ENCODE measurements at regions not wholly inside any gene's neighbourhood (a gene's known extent, or its start where the extent isn't known, plus 50 kb on each side); places are given as distances from the start of the nearest gene placed in this dataset.
"Not testable (repeated sequence)": the region's sequence is repeated elsewhere in the genome, so short reads cannot be mapped to it uniquely, and the experiment has no call there.

DNA sequence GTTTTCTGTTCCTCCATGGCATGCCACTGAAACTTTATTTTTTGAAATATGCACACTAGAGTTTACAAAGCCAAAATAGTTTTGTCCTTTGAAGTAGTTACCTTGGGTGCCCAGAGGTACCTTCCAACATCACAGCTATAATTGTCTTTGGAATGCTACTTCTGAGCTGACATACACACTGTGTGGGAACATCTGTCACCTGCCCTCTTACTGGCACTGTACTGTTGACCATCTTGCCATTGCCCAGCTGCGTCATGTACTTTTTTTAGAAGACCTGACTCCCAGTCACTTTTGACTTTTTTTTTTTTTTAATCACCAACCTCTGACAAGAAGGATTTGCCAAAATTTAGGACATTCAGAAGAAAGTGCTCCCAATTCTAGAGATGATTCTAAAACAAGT, 200.5 kb upstream of the CXorf66 start:
- DNase-seq (ENCODE audit: low spot score): no peak

DNA sequence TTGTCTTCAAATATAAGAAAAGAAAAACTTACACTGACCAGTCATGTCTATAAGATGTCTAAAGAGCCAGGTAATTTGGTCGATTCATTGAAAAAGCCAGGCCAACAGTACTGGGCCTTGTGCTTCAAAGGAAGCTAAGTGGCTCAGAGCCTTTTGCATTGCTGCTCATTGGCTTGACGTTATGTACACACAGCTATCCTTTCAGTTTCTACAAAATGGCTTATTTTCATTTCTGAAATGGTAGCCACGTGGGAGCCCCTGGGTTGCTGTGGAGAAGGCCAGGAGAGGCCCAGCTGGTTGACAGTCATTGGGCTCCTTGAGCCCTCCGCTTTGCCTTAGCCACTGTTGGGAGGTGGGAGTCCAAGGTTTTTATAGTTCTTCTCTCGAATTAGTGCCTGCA, 199.1 kb upstream of the CXorf66 start:
- DNase-seq (ENCODE audit: low spot score): no peak

DNA sequence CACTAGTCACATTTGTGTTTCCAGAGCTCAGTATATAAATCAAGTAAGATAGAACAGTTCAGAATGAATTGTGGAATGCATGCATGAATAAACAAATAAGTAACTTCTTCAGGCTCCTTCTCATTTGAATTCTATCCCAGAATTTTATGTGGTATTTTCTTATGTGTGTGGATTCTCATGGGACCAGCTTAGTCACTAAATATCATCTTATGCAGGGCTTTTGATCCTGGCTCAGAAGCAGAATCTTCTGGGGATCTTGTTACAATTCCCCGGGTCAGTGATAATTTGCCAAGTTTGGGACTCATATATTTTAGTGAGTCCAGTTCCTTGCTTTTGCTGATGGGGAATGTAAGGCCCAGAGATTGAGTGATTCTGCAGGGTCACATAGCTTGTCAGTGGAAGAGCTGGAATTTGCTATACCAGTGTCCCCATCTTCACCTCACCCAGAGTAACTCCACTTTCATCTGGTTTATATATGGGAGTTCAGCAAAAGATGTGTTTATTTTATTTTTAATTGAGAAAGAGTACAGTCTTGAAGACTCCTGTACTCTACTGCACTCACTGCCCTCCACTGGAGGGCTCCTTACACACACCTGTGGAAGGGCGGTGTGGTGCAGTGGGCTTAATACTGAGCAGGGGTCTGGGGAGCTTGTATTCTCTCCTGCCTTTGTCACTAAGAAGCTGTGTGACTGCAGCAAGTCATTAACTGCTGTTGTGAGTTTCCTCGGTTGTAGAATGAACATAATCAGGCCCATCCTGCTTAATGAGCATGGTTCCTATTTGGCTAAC, 198.2 kb upstream of the CXorf66 start:
- no peak for DNase-seq (ENCODE audit: low spot score)

DNA sequence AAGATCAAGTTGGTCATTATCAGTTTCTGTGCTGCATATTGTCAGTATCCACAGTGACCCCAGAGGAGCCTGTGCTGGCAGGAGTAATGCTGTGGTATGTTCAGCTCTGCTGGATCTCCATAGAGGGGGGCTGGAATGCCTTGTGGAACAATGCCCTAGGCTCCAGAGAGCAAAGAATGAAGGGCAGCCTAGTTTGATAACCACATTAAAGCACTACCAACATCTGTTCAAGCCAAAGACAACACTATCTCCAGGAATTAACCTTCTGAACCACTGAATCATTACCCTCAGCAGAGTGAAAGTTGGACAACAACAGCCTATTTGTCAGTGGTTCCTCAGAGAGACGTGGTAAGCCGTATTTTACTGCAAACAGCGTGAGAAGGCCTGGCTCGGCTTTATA, 192.3 kb upstream of the CXorf66 start:
- DNase-seq (ENCODE audit: low spot score): no peak

DNA sequence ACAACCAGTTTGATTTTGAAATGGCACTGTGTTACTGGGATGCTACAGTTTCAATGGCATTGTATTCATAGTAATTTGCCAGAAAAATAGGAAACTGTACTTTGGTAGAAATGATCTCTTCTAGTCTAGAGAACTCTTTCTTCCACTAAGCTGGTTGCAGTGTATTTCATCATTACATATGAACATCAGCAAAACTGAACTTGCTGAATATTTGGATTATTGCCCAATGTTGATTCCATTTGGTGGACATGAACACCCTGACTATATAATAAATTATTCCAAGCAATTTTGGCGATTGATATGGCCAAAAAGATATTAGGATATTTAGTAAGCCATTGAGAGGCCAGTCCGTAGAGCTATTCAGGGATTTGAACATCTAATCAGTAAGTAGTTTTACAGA, 191.8 kb upstream of the CXorf66 start:
- no peak for DNase-seq (ENCODE audit: low spot score)

DNA sequence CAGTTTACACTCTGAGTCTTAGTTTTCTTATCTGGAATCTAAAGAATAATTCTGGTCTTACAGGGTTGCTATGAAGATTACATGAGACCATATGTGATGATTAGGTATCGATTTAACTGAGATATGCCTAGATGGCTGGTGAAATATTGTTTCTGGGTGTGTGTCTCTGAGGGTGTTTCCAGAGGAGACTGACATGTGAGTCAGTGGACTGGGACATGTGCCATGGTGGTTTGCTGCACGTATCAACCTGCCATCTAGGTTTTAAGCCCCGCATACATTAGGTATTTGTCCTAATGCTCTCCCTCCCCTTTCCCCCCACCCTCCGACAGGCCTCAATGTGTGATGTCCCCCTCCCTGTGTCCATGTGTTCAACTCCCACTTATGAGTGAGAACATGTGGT, 186.0 kb upstream of the CXorf66 start:
- no peak for DNase-seq (ENCODE audit: low spot score)

DNA sequence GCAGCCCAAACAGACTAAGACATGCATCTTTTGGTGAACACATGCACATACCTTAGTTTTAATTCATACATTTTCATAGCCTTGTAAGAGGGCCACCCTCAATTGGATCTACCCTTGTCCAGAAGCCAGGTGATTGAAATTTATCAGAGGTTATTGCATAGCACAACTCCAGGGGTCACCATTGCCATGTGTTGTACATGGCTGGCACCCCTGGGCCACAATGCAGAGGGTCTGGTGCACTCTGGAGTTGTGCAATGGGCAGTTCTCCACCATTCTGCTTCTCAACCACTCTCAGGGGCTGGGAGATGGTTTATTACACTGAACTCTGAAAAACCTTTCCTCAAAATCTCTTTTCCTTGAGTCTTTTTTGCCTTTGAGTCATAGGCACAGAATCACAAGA, 184.4 kb upstream of the CXorf66 start:
- no peak for DNase-seq (ENCODE audit: low spot score)

DNA sequence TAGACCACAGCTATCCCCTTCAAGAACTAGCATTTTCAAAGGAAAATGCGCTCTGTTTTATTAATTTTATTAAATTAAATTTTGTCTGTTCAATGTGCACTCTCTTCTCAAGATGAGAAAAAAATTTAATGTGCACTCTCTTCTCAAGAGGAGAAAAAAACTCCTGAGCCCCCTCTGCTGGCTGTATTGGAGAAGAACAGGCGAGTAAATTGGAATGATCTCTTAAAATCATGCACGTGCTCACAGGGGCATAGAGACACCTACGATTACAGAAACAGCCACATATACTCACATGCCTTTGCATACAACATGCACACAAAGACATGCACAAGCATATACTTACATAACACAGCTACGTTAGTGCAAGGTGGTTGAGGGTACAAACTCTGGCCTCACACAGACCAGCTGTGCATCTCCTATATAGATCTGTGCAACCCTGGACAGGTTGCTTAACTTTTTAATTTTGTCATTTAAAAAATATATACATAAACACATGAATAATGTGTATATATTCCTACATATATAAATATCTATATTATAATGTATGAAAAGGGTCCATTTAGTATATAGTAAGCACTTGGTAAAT, 176.2 kb upstream of the CXorf66 start:
- DNase-seq (ENCODE audit: low spot score): peak; percentile 73

DNA sequence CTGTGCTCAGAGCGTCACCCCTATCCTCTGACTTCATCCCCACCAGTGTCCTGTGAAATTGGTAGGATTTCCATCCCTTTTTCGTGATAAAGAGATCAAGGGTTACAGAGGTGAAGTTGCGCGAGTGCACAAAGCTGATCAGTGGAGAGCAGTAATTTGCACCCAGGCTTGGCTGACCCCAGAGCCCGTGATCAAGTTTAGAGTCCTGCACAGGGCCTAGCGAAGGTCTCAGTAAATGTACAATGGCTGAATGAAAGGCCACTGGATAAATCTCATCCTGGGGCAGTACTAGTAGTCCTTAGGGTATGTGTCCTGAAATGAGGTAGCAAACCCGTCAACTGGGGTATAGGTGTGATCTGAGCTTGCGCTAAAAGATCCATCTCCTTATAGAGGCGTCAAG, 173.2 kb upstream of the CXorf66 start:
- not testable (repeated sequence) for DNase-seq (ENCODE audit: low spot score)

DNA sequence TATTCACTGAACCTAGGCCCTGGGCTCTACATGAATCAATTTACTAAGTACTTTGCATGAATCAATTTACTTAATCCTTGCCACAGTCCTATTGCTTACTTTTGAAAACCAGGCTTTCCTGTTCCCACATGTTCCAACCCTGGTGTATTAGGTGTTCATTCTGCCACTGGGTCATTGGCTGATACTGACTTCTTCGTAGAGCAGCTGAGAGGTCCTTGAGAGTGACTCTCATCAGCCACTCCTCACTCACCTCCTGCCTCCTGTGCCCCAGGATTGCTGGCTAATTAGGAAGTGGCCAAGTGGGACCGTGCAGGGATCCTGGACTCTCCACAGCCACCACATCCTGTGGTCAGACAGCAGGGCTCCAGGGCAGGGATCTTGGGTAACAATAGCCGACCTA, 172.7 kb upstream of the CXorf66 start:
- DNase-seq (ENCODE audit: low spot score): not testable (repeated sequence)

DNA sequence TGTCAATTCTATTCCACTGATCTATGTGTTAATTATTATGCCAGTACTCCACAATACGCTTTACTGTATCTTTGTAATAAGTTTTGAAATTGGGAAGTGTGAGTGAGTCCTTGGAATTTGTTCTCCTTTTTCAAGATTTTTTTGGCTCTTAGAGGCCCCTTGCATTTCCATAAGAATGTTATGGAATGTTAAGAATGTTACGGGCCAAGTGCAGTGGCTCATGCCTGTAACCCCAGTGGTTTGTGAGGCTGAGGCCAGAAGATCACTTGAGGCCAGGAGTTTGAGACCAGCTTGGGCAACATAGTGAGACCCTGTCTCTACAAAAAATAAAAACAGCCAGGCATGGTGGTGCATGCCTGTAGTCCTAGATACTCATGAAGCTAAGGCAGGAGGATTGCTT, 167.6 kb upstream of the CXorf66 start:
- DNase-seq (ENCODE audit: low spot score): no peak

DNA sequence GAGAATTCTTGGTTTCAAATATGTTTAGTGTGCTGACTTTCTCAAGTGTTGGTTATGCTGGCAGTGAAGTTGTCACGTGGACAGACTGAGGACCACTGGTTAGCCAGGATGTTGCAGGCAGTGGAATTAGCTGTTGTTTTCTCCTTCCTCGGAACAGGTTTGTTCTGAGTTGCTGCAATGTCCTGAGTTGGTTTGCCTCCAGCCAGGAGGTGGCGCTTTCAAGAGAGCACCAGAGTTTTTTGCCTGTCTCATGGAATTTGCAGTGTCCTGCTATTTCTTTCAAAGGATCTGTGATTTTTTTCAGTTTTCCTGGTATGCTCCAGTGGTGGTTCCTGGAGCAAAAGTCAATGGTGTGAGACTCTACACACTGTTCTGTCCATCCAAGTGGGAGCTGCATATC, 158.1 kb upstream of the CXorf66 start:
- peak; percentile 9 for DNase-seq (ENCODE audit: low spot score)

DNA sequence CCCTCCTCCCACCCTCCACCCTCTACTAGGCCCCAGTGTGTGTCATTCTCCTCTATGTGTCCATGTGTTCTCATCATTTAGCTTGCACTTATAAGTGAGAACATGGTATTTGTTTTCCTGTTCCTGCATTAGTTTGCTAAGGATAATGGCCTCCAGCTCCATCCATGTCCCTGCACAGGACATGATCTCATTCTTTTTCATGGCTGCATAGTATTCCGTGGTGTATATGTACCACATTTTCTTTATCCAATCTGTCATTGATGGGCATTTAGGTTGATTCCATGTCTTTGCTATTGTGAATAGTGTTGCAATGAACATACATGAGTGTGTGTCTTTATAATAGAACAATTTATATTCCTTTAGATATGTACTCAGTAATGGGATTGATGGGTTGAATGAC, 148.7 kb upstream of the CXorf66 start:
- not testable (repeated sequence) for DNase-seq (ENCODE audit: low spot score)

DNA sequence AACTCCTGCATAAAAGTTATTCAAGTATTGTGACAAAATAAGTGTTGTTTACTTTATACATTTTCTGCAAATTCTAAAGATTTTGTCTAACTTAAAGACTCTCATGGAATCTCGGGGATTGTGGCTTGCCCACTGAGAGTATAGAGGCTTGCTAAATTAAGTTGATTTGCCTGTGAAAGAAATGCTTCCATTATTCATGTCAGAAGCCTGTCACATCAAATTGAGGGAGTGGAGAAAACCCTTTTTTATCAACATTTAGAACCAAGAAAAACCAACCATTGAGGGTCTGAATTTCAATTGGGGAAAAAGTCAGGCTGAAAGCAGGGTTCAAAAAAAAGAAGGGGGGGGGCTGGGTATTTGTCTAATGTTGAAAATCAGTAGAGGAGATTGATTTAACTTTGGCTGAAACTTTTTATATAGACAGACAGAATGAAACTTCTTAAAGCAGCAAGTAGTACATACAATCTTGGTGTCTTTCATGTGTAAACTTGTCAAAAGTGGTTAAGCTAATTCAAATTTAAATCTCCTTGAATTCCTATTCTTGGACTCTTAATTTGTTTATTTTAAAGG, 144.8 kb upstream of the CXorf66 start:
- DNase-seq (ENCODE audit: low spot score): no peak

DNA sequence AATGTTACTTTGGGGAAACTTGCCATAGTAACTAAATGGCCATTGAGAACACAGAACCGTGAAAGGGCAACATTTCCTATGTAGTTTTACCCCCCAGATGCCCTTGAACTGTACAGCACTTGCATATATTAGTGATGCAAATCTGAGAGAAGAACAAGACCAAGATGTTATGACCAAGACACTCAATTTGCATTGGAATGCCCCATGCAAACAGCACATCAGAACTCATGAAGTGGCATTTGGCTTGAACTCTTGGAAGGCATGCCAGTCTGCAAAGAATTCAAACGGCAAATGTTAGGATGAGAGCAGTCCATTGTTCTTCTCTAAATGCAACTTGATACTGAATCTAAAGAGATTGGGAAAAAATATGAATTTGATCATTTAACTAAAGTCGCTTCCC, 139.4 kb upstream of the CXorf66 start:
- DNase-seq (ENCODE audit: low spot score): no peak

DNA sequence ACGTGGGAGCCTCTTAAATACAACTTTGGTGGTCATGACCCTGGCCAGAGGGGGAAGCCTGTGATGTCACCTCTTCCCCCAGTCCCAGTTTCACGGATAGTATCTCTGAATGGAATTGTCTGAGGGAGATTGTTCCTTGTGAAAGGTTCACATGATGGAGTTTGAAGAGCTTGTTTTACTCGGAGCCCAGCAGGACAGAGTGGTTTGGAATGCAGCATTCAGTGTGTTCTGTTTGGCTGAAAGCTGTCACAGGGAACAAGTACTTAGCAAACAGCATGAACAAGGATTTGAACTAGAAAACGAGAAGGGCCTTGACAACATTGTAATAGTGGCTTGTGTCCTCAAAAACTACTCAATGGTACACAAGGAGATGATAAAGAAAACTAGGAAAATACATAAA, 133.9 kb upstream of the CXorf66 start:
- no peak for DNase-seq (ENCODE audit: low spot score)

DNA sequence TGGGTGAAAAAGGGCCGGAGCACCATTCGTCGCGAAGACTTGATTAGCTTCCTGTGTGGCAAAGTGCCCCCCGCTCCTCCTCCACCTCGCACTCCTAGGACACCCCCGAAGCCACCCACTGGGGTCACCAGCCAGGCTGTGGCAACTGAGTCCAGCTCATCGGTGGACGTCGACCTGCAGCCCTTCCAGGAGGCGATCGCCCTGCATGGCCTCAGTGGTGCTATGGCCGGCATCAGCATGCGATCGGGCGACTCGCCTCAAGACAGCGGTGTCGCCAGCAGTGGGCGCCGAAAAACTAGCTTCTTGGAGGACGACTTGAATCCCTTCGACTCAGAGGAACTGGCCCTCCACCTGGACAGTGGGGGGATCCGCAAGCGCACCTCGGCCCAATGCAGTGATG, 126.8 kb upstream of the CXorf66 start:
- no peak for DNase-seq (ENCODE audit: low spot score)

DNA sequence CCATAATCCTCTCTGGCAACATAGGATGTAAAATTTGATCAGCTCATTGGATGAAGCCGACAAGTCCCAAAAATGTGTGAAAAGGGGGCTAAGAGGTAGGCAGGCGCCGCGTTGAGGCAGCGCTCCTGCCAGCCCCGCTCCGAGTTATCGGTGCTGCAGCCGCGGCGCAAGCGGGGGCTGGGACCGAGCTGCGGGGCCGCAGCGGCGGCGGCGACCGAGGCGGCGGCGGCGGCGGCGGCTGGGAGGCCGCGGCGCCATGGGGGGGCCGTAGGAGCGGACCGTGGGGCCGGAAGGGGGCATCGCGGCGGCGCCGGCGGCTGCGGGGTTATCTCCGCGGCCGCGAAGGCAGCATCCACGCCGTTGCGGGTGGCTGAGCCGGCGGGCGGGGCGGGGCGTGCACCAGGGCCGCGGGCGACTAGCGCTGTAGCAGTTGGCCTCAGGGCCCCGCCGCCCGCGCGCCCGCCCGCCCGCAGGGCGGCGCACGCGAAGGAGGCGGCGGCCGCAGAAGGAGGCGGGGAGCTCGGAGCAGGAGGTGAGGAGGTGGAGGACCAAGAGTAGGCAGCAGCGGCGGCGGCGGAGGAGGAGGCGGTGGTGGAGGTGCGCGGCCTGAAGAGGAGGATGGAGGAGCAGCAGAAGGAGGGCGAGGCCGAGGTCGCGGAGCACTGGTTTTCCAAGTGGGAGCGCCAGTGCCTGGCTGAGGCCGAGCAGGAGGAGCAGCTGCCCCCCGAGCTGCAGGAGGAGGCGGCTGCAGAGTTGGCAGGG, 126.0 kb upstream of the CXorf66 start:
- DNase-seq (ENCODE audit: low spot score): no peak

DNA sequence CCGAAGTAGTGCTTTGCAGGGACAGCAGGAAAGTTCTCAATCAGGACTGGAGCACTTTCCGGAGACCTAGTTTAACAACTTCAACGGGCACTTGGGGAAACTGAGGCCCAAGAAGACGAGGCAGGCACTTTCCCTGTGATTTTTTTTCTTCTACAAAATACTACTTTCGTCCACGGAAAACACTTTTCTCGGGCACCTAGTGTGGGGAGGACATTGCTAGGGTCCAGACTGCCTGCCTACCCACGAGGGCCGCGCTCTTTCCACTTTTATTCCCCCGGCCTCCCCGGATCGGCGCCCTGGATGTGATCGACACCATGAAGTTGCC, 125.4 kb upstream of the CXorf66 start:
- no peak for DNase-seq (ENCODE audit: low spot score)

DNA sequence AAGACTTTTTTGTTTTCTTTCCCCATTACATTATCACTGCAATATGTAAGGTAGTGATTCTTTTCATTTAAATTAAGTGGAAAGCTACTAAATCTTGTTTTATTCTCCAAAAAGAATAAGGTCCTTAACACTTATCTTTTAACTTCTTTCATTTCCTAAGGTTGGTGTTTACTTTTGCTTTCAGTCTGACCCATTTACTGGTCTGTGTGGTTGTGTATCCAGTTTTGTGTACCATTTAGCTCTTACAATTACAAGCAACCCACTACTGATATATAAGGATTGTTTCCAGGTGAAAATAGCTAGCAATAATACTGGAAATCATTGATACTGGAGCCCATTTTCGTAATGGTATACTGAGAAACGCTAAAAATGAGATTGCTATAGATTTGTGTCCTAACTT, 123.1 kb upstream of the CXorf66 start:
- DNase-seq (ENCODE audit: low spot score): no peak

DNA sequence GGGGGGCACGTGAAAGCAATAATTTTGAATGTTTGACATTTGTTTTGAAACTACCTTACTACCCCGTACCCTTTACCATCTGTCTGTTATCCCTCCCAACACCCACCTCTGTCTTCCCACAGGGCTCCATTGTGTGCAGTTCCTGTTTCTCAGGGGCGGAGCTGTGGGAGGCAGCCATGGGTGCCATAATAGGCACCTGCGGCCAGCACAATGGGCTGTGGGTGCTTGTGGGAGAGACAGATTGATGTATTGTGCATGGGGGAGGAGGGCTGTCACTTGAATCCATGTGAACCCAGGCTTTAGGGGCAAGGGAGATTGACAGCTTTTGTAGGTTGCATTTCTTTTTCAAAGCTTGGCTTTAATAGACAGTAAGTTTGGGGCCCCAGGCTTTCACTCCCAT, 122.6 kb upstream of the CXorf66 start:
- DNase-seq (ENCODE audit: low spot score): no peak

DNA sequence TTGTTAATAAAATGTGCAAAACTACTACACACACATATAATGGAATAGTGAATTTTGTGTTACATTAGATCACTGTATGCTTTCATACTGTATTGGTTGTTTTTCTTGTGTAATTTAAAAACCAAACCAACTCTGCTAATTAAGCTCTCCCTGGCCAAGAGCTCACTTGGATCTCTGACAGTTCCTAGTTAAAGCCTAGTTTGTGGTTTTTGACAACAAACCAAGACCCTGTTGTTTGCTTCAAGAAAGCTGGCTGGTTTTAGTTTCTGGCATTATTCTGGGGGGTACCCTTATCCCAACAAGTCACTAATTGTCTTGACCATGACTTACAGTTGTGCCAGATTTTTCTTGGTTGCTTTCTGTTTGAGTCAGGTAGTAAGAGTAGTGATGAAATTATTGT, 121.4 kb upstream of the CXorf66 start:
- DNase-seq (ENCODE audit: low spot score): no peak

DNA sequence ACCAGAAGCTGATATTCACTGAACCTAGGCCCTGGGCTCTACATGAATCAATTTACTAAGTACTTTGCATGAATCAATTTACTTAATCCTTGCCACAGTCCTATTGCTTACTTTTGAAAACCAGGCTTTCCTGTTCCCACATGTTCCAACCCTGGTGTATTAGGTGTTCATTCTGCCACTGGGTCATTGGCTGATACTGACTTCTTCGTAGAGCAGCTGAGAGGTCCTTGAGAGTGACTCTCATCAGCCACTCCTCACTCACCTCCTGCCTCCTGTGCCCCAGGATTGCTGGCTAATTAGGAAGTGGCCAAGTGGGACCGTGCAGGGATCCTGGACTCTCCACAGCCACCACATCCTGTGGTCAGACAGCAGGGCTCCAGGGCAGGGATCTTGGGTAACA, 109.5 kb upstream of the CXorf66 start:
- DNase-seq (ENCODE audit: low spot score): not testable (repeated sequence)

Data from HT-29 (cell line).